VCaP (cell line): ENCODE measurements at regions not wholly inside any gene's neighbourhood (a gene's known extent, or its start where the extent isn't known, plus 50 kb on each side); places are given as distances from the start of the nearest gene placed in this dataset.

Experiments
- H3K27ac ChIP-seq: fragments of 450-650 bp; 2 replicates; pipeline ENCODE4 v1.5.1; 2017
- CTCF ChIP-seq: fragments of 450-650 bp; conservative IDR thresholded peaks from 2 replicates; pipeline ENCODE4 v1.5.1; 2017; ENCODE audit warnings: mild to moderate bottlenecking, moderate library complexity

- no peak overlapping the region for H3K27ac ChIP-seq
- no peak for TF ChIP-seq CTCF
Measured at GRCh38 chr3:150172356-150172755, 201.7 kb upstream of the PFN2 start.

GRCh38 chr3:150170852-150171520 lies 200.3 kb upstream of the PFN2 start:
- no peak for TF ChIP-seq CTCF
- H3K27ac ChIP-seq = no peak overlapping the region

DNA sequence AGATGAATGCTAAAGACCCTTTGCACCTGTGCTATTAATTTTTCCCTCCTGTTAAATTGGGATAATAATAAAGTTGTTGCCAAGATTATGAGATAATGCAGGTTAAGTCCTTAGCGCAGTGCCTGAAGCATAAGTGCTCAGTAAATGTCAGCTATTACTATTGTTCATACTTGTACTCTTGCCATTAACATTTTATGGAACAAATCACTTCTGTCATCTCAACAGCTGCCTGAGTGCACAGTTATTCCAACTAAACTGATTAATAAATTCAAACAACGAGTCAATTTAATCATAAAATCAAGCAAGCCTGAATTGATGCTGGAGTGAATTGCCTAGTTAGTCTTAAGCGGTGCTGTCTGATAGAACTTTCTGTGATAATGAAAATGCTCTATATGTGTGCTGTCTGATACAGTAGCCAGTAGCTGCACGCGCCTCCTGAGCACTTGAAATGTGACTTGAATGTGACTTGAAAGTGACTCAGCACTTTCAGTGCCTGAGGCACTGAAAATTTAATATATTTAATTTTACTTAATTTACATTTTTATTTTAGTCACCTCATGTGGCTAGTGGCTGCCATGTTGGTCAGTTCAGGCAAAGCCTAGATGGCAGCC lies 198.7 kb upstream of the PFN2 start:
- H3K27ac ChIP-seq = no peak overlapping the region
- TF ChIP-seq CTCF = no peak

- H3K27ac ChIP-seq = no peak overlapping the region
- TF ChIP-seq CTCF = no peak
Measured at GRCh38 chr3:150168698-150169097, 198.0 kb upstream of the PFN2 start.

DNA sequence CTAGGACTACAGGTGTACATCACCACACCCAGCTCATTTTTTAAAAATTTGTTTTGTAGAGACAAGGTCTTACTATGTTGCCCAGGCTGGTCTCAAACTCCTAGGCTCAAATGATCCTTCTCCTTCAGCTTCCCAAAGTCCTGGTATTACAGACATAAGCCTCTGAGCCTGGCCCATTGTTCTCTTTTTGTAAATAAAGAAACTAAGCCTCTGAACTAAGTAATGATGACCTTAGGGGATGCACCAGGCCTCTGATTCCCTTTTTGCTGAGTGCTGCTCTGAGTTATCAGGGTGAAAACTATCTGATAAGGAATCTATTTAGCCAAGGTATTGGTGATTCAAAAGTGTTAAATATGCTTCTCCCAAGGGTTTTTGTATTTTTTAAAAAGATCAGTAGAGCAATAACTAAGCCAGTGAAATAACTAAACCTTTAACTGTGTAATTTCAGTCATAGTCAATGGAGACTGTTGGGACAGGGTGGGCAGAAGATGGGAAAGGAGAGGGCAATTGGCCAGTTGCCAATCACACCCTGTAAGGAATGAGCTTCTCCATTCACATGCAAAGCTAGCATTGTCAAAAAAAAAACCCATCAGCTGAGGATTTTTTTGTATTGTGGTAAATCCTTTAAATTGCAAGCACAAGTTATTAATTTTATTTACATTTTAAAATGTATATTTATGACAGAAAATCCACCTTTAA lies 194.8 kb upstream of the PFN2 start:
- TF ChIP-seq CTCF = no peak
- H3K27ac ChIP-seq = no peak overlapping the region

GRCh38 chr3:150161011-150161410 lies 190.3 kb upstream of the PFN2 start:
- no peak overlapping the region for H3K27ac ChIP-seq
- TF ChIP-seq CTCF = no peak

- no peak overlapping the region for H3K27ac ChIP-seq
- TF ChIP-seq CTCF = no peak
Measured at GRCh38 chr3:150158943-150159625, 188.4 kb upstream of the PFN2 start.
